ENCODE measurements at regions not wholly inside any gene's neighbourhood (a gene's known extent, or its start where the extent isn't known, plus 50 kb on each side); places are given as distances from the start of the nearest gene placed in this dataset.
"Not testable (repeated sequence)": the region's sequence is repeated elsewhere in the genome, so short reads cannot be mapped to it uniquely, and the experiment has no call there.

GRCh38 chr3:171915275-171915674 is 72.1 kb downstream of the TMEM212 start:
- Histone ChIP-seq H3K9me3 (ENCODE audit: control insufficient read depth, insufficient read depth, low read length) (no peaks in the 10 kb centered on the region; the same call in 1 of the 2 replicates), H3K9ac (ENCODE audit: low read depth, low read length) (no peak overlapping the region), H3K27ac (ENCODE audit: low read depth, low read length) (no peak overlapping the region)

GRCh38 chr3:171916888-171917287 is 73.7 kb downstream of the TMEM212 start:
- Histone ChIP-seq H3K9ac (ENCODE audit: low read depth, low read length) (no peak overlapping the region), H3K27me3 (ENCODE audit: control insufficient read depth, insufficient read depth, low read length) (no peaks in the 10 kb centered on the region), H3K36me3 (ENCODE audit: control insufficient read depth, insufficient read depth, low read length) (no peaks in the 10 kb centered on the region), H3K27ac (ENCODE audit: low read depth, low read length) (no peak overlapping the region), H3K4me1 (ENCODE audit: control insufficient read depth, insufficient read depth, low read length) (no peaks in the 10 kb centered on the region), H3K9me3 (ENCODE audit: control insufficient read depth, insufficient read depth, low read length) (no peaks in the 10 kb centered on the region), H3K4me3 (ENCODE audit: low read depth, low read length) (no peak overlapping the region)

More at GRCh38 chr3:171915275-171915674, 72.1 kb downstream of the TMEM212 start:
- no peak overlapping the region for H3K4me3 ChIP-seq (ENCODE audit: low read depth, low read length)
- no peaks in the 10 kb centered on the region for H3K36me3 ChIP-seq (ENCODE audit: control insufficient read depth, insufficient read depth, low read length)
- no peaks in the 10 kb centered on the region for H3K27me3 ChIP-seq (ENCODE audit: control insufficient read depth, insufficient read depth, low read length)
- no peaks in the 10 kb centered on the region for H3K4me1 ChIP-seq (ENCODE audit: control insufficient read depth, insufficient read depth, low read length)

GRCh38 chr3:171922629-171923028 is 79.5 kb downstream of the TMEM212 start:
- not testable (repeated sequence) for H3K36me3 ChIP-seq (ENCODE audit: control insufficient read depth, insufficient read depth, low read length); H3K9me3 ChIP-seq (ENCODE audit: control insufficient read depth, insufficient read depth, low read length); H3K27me3 ChIP-seq (ENCODE audit: control insufficient read depth, insufficient read depth, low read length); H3K27ac ChIP-seq (ENCODE audit: low read depth, low read length); H3K4me1 ChIP-seq (ENCODE audit: control insufficient read depth, insufficient read depth, low read length); H3K4me3 ChIP-seq (ENCODE audit: low read depth, low read length); H3K9ac ChIP-seq (ENCODE audit: low read depth, low read length)

- H3K4me1 ChIP-seq (ENCODE audit: control insufficient read depth, insufficient read depth, low read length); H3K27ac ChIP-seq (ENCODE audit: low read depth, low read length): not testable (repeated sequence)
Measured at GRCh38 chr3:171923668-171924067, 80.5 kb downstream of the TMEM212 start.

GRCh38 chr3:171924864-171925263 is 81.7 kb downstream of the TMEM212 start:
- H3K27me3 ChIP-seq (ENCODE audit: control insufficient read depth, insufficient read depth, low read length); H3K36me3 ChIP-seq (ENCODE audit: control insufficient read depth, insufficient read depth, low read length); H3K9me3 ChIP-seq (ENCODE audit: control insufficient read depth, insufficient read depth, low read length); H3K4me3 ChIP-seq (ENCODE audit: low read depth, low read length); H3K4me1 ChIP-seq (ENCODE audit: control insufficient read depth, insufficient read depth, low read length); H3K9ac ChIP-seq (ENCODE audit: low read depth, low read length); H3K27ac ChIP-seq (ENCODE audit: low read depth, low read length): not testable (repeated sequence)

More at GRCh38 chr3:171923668-171924067, 80.5 kb downstream of the TMEM212 start:
- not testable (repeated sequence) for H3K36me3 ChIP-seq (ENCODE audit: control insufficient read depth, insufficient read depth, low read length); H3K4me3 ChIP-seq (ENCODE audit: low read depth, low read length); H3K9me3 ChIP-seq (ENCODE audit: control insufficient read depth, insufficient read depth, low read length); H3K27me3 ChIP-seq (ENCODE audit: control insufficient read depth, insufficient read depth, low read length); H3K9ac ChIP-seq (ENCODE audit: low read depth, low read length)

GRCh38 chr3:171932153-171932611 is 89.0 kb downstream of the TMEM212 start:
- Histone ChIP-seq H3K4me3 (ENCODE audit: low read depth, low read length) (no peak overlapping the region), H3K36me3 (ENCODE audit: control insufficient read depth, insufficient read depth, low read length) (no peaks in the 10 kb centered on the region), H3K27ac (ENCODE audit: low read depth, low read length) (no peak overlapping the region), H3K9me3 (ENCODE audit: control insufficient read depth, insufficient read depth, low read length) (no peaks in the 10 kb centered on the region), H3K9ac (ENCODE audit: low read depth, low read length) (no peak overlapping the region), H3K4me1 (ENCODE audit: control insufficient read depth, insufficient read depth, low read length) (no peaks in the 10 kb centered on the region), H3K27me3 (ENCODE audit: control insufficient read depth, insufficient read depth, low read length) (no peaks in the 10 kb centered on the region)

- H3K27me3 ChIP-seq (ENCODE audit: control insufficient read depth, insufficient read depth, low read length): no peaks in the 10 kb centered on the region
- no peak overlapping the region for H3K9ac ChIP-seq (ENCODE audit: low read depth, low read length)
- no peaks in the 10 kb centered on the region for H3K9me3 ChIP-seq (ENCODE audit: control insufficient read depth, insufficient read depth, low read length)
- no peaks in the 10 kb centered on the region for H3K4me1 ChIP-seq (ENCODE audit: control insufficient read depth, insufficient read depth, low read length)
- H3K27ac ChIP-seq (ENCODE audit: low read depth, low read length): no peak overlapping the region
- no peaks in the 10 kb centered on the region for H3K36me3 ChIP-seq (ENCODE audit: control insufficient read depth, insufficient read depth, low read length)
- no peak overlapping the region for H3K4me3 ChIP-seq (ENCODE audit: low read depth, low read length)
Measured at GRCh38 chr3:171933441-171933840, 90.3 kb downstream of the TMEM212 start.

- Histone ChIP-seq H3K9ac (ENCODE audit: low read depth, low read length) (no peak overlapping the region), H3K9me3 (ENCODE audit: control insufficient read depth, insufficient read depth, low read length) (no peaks in the 10 kb centered on the region), H3K4me3 (ENCODE audit: low read depth, low read length) (no peak overlapping the region), H3K36me3 (ENCODE audit: control insufficient read depth, insufficient read depth, low read length) (no peaks in the 10 kb centered on the region), H3K4me1 (ENCODE audit: control insufficient read depth, insufficient read depth, low read length) (no peaks in the 10 kb centered on the region), H3K27me3 (ENCODE audit: control insufficient read depth, insufficient read depth, low read length) (no peaks in the 10 kb centered on the region), H3K27ac (ENCODE audit: low read depth, low read length) (no peak overlapping the region)
Measured at GRCh38 chr3:171935261-171936123, 92.3 kb downstream of the TMEM212 start.

- H3K9ac ChIP-seq (ENCODE audit: low read depth, low read length): no peak overlapping the region
- no peaks in the 10 kb centered on the region for H3K4me1 ChIP-seq (ENCODE audit: control insufficient read depth, insufficient read depth, low read length)
- no peak overlapping the region for H3K27ac ChIP-seq (ENCODE audit: low read depth, low read length)
Measured at GRCh38 chr3:171936191-171936841, 93.2 kb downstream of the TMEM212 start.

GRCh38 chr3:171939578-171939977 is 96.4 kb downstream of the TMEM212 start:
- Histone ChIP-seq H3K9ac (ENCODE audit: low read depth, low read length) (no peak overlapping the region), H3K27ac (ENCODE audit: low read depth, low read length) (no peak overlapping the region), H3K27me3 (ENCODE audit: control insufficient read depth, insufficient read depth, low read length) (no peaks in the 10 kb centered on the region), H3K4me1 (ENCODE audit: control insufficient read depth, insufficient read depth, low read length) (no peaks in the 10 kb centered on the region), H3K4me3 (ENCODE audit: low read depth, low read length) (no peak overlapping the region), H3K36me3 (ENCODE audit: control insufficient read depth, insufficient read depth, low read length) (no peaks in the 10 kb centered on the region), H3K9me3 (ENCODE audit: control insufficient read depth, insufficient read depth, low read length) (no peaks in the 10 kb centered on the region)

More at GRCh38 chr3:171936191-171936841, 93.2 kb downstream of the TMEM212 start:
- Histone ChIP-seq H3K27me3 (ENCODE audit: control insufficient read depth, insufficient read depth, low read length) (no peaks in the 10 kb centered on the region), H3K4me3 (ENCODE audit: low read depth, low read length) (no peak overlapping the region), H3K36me3 (ENCODE audit: control insufficient read depth, insufficient read depth, low read length) (no peaks in the 10 kb centered on the region), H3K9me3 (ENCODE audit: control insufficient read depth, insufficient read depth, low read length) (no peaks in the 10 kb centered on the region)

GRCh38 chr3:171940151-171940649 is 97.1 kb downstream of the TMEM212 start:
- H3K4me1 ChIP-seq (ENCODE audit: control insufficient read depth, insufficient read depth, low read length): no peaks in the 10 kb centered on the region
- no peak overlapping the region for H3K4me3 ChIP-seq (ENCODE audit: low read depth, low read length)
- no peaks in the 10 kb centered on the region for H3K36me3 ChIP-seq (ENCODE audit: control insufficient read depth, insufficient read depth, low read length)
- no peaks in the 10 kb centered on the region for H3K9me3 ChIP-seq (ENCODE audit: control insufficient read depth, insufficient read depth, low read length)
- H3K27me3 ChIP-seq (ENCODE audit: control insufficient read depth, insufficient read depth, low read length): no peaks in the 10 kb centered on the region
- H3K27ac ChIP-seq (ENCODE audit: low read depth, low read length): no peak overlapping the region
- no peak overlapping the region for H3K9ac ChIP-seq (ENCODE audit: low read depth, low read length)
